Activated CD8-positive, alpha-beta memory T cell treated with anti-CD3 and anti-CD28 coated beads, Interleukin-2, amount 50 U/mL, for 4 hours (primary cell): ENCODE measurements at regions not wholly inside any gene's neighbourhood (a gene's known extent, or its start where the extent isn't known, plus 50 kb on each side); places are given as distances from the start of the nearest gene placed in this dataset.

Experiments
- DNase-seq: peaks from one replicate; pipeline ENCODE4 v3.0.0-alpha.2; 2020

DNA sequence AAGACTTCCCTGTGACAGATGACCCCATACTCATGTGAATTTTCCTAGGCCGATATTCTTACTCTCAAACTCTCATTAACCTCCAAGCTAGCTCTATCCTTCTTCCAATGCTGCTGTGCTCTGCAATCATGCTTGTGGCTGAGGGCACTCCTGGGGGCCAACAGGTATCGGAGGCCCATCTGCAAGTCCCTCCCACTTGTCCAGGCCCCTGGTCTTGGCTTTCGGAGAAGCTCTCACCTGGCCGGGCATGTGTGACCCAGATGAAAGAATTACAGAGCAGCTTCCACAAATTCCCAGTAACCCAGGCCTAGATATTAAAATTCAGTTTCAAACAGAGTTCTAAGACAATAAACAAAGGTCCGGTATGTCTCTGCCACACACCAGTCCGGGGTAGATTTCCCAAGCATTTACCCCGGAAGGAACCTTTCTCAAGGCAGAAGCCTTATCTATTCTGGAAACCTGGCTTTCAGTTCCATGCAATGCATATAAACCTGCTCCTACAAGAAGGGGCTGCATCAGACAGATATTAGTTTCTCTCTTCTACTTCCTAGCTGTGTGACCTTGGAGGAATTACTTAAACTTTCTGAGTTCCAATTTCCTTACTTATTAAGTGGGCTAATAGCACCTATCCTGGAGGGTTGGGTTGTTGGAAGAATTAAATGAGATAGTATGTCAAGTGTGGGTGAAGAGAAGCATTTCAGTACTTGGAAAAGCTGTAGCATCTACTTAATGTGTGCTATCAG, 270.8 kb downstream of the PTTG2 start:
- no peak for DNase-seq

DNA sequence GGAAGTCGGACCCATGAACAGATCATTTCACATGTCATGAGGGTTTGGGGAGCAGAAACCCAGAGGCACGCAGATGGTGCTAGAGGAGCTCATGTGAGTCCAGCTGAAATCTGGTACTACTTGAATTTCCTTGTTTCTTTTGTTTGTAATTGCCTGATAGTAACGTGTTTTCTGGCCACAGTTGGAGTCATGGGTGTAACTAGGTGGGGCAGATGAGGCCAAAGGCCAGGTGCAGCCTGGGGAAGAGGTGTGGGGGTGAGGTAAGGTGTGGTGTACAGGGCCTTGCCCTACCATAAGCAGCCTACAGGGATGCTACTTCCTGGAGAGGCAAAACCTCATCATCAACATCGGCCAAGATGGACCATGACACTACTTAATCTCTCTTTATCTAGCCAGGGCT, 271.4 kb downstream of the PTTG2 start:
- no peak for DNase-seq

DNA sequence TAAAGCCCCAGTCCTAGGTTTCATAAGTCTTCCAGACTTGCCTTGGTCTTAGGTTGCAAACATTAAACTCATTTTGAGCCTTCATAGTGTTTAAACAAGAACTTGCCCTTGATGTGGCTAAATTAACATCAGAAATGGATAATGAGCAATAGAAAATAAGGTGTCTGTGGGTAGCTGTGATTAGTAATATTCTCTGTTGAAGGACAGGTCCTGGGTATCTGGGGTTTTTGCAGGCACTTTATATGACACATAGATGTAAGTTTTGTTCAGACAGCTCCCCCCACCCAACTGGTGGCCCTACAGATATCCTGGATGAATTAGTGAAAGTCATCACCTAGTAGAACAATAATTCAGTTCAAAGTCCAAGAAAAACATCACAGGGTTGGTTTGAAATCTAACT, 272.5 kb downstream of the PTTG2 start:
- no peak for DNase-seq

DNA sequence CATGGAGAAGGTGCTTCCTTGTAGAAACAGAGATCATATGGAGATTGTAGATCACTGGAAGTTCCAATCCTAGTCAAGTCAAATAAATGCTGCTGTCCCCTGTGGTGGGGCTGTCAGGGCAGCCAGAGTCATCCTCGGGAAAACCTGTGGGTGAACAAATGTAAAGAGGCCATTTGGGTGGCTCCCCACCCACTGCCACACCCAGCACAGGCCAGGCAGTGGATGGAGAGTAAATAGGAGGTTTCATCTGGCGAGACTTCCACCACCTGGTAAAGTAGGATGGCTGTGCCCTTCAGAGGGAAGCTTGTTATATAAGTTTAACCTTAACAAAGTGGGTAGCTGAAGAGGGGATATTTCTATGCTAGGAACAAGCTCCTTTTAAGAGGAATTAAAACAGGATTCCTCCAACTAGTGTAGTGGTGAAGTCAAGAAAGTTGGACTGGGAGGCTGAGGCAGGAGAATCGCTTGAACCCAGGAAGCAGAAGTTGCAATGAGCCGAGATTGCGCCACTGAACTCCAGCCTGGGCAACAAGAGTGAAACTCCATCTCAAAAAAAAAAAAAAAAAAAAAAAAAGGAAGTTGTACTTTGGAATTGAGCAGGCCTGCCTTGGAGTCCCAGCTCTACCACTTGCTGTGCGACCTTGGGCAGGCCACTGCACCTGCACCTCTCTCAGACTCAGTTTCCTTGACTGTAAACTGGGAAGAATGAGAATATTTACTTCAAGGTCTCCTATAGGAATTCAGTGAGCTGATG, 273.7 kb downstream of the PTTG2 start:
- no peak for DNase-seq

DNA sequence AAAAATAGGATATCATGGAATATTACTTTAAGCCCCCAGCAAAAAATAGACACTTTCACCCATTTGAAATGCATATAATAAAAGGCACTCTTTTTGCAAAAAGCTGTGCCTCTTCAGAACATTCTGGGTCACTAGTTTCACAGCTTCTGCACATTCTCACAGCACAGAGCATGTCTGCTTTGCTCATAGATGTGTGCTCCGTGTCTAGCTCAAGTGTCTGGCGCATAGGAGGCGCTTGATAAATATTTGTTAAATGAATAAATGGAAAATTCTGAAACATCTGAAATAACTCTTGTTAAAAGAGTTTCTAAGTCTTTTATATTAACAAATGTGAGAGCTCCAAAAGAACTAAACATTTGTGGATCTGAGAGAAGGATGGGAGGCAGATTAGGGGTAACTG, 275.2 kb downstream of the PTTG2 start:
- DNase-seq, result no peak

DNA sequence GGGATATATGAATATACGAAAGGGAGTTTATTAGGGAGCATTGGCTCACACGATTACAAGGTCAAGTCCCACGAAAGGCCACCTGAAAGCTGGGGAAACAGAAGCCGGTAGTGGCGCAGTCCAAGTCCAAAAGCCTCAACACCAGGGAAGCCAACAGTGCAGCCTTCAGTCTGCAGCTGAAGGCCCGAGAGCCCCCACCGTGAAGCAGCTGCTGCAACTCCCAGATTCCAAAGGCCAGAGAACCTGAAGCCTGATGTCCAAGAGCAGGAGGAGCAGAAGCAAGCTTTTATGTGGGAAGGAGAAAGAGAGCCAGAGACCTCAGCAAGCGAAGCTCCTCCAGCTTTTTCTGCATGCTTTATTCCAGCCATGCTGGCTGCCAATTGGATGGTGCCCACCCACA, 275.8 kb downstream of the PTTG2 start:
- DNase-seq, result no peak

DNA sequence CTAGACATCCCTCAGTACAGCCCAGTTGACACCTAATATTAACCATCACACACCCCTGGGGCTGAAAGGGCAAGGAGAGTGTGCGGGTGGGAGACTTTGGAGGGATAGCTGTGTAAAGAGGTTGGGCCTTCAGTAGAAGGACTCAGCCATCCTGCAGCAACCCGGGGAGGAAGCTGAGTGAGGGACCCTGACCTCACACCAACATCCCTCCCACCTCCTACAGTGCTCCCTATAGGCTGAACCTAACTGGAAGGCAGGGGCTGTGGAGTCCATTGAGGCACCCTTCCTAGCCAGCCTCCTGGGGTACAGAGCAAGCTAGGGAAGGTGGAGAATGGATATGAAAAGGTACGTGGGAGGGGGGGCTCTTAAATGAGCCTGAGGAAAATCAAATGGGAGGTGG, 276.3 kb downstream of the PTTG2 start:
- DNase-seq, result no peak

DNA sequence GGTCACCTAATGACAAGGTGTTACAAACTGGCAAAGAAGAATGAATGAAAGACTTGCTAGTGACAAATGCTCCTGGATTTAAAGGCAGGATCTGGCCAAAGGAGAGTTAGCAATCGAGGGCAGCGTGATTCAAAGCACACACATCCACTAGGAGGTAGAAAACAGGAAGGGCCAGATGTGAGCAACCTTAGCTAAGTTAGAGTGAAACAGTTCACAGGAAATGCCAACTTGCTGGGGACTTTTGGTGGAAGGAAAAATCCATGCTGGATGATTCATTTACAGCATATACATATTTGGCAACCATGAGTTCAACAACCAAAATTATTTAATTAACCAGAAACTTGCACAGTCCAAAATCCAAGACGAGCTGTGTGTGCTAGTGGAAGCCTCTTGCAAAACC, 276.9 kb downstream of the PTTG2 start:
- no peak for DNase-seq

DNA sequence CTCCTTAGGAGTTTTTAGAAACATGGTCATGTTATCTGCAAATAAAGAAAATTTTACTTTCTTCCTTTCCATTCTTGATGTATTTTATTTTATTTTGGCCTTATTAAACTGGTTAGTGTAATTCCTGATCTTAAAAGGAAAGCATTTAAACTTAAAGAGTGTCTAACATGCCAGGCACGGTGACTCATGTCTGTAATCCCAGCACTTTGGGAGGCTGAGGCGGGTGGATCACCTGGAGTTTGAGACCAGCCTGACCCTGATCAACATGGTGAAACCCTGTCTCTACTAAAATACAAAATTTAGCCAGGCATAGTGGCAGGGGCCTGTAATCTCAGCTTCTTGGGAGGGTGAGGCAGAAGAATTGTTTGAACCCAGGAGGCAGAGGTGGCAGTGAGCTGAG, 281.3 kb downstream of the PTTG2 start:
- no peak for DNase-seq

DNA sequence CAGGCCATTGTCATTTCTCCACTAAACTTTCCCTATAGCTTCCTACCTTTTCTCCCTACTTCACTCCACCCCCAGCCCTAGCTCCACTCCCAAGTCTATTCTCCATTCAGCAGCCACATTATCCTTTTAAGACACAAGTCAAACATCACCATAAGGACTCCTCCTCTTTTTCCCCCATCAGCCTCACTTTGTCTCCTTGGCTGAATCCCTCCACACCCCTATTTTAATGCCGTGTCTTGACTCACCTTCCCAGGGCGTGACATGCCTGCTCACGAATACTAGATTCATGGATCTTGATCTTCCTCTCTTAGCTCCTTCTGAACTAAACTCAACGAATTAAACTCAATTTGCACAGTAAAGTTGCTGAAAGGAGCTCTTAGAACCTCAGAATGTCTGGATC, 281.9 kb downstream of the PTTG2 start:
- no peak for DNase-seq

DNA sequence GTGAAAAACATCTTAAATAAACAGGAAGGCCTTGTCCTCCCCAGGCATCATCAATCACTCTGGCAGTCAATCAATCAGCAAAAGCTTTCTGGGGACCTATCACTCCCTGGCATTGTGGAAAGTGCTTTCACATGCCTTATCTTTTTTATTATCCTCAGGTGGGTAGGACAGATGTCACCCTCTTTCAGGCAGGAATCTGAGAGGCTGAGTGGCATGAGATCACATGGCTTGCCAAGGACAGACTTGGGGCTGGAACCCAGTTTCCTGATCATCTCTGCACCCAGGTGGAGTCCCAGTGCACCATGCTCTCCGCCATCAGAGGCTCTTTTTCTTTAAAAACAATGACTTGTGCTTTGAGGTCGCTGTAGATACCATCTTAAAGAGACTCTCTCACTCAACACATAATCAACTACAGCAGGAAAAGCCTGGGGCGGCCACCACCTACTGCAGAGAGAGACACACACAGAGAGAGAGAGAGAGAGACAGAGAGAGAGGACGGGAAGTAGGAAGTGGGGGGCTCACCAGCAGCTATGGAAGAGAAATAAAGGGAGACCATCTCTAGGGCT, 282.7 kb downstream of the PTTG2 start:
- no peak for DNase-seq

DNA sequence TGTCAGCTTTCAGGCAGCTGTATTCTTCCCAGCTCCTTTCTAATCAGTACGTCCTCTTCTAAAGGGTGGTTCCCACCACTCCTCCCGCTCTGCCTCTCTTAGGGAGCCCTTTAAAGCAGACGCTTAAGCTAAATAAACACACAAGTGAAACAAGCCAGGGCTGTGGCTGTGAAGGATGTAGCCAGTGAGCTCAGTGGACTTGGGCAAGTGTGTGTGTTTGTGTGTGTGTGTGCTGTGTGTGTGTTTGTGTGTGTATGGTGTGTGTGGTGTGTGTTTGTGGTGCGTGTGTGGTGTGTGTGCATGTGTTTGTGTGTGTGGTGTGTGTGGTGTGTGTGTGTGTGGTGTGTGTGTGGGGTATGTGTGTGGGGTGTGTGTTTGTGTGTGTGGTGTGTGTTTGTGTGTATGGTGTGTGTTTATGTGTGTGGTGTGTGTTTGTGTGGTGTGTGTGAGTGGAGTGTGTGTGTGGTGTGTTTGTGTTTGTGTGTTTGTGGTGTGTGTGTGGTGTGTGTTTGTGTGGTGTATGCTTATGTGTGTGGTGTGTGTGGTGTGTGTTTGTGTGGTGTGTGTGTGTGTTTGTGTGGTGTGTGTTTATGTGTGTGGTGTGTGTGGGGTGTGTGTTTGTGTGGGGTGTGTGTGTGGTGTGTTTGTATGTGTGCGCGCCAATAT, 283.3 kb downstream of the PTTG2 start:
- no peak for DNase-seq

DNA sequence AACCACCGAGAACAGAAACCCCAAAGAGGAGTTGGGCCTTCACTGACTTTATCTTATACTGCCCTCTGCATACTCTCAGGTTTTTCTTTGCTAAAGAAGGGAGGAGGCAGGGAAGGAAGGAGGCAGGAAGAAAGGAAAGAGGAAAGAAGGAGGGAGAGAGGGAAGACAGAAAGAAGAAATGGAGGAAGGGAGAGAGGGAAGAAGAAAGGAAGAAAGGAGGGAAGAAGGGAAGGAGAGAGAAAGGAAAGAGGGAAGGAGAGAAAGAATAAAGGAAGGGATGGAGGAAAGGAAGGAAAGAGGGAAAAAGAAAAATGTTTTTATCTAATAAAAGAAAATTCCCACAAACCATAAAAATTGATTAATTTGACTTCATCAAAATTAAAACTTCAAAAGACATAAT, 294.6 kb downstream of the PTTG2 start:
- DNase-seq, result no peak

DNA sequence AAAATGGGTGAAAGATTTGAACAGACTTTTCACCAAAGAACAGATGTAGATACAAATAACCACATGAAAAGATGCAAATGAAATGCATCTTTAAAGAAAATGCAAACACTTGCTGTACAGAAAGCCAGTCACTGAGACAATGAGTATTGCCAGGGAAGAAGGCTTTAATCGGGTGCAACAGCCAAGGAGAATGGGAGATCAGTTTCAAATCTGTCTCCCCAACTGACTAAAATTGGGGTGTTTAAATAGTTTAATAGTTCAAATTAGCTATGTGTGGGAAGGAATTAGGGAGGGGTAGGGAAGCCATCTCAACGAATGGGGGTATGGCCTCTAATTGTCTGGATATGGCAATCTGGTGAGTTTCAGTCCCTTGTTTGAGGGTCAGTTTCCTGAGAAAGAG, 295.4 kb downstream of the PTTG2 start:
- no peak for DNase-seq

DNA sequence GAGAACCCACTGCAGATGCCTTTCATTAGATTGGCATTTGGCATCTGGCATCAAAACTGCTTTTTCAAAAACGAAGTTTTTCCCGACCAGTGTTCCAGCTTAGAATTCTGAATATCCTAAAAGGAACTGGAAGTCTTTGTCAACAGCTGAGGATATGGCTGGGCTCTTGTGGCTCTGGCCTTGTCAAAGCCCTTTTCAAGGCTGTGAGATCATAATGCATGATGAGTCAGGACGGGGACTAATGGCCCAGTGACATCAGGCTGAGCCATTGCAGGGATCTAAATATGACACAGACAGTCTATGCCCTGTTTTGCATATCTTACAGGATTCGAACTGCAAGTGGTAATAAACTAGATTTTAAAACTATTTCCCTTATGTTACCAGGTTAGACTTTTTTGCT, 306.4 kb downstream of the PTTG2 start:
- DNase-seq, result no peak

DNA sequence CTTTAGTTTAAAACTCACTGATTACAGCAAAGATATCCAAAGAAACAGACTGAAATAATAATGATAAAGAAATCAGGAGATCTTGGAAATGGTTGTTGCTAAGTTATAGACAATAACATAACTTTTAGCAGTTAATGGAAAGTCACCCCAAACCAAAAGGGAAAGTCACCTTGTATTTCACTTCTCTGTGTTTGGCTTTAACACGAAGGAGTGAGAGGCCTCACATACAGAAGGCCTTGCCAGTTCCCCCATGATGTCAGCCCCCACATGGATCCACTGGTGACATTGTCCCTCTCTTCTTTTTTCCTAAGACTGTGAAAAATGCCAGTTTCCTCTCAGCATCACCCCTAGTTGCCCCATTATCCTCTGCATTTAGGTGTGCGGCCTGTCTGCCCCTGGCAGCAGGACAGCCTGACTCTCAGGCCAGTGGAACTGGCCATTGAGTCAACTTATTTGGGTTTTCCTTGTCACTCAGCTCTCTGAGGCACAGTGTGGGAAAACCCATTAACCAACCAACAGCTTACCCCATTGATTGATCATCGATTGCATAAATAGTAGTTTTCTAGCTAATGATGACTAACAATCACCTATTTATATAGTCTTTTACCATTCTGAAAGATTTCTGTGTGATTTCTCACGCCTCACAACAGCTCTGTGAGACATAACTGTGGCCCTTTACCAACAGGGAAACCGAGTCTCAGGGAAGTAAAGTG, 308.1 kb downstream of the PTTG2 start:
- DNase-seq, result no peak

DNA sequence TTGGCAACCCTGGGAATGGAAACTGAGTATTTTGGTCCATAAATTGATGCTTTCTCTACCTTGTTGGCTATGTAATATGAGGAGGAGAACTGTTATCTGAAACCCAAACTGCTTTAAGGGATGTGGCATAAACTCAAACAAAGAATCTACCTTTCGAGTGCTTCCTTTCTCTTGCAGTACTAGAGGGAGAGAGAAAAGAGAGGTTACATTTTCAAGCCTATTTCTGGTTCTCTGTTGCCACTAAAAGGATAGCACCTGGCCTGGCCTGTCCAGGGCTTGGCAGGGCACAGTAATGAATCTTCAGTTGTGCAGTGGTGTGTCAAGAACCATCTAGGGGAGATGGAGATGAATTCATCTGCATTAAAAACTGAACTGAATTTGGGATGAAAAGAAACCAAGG, 308.6 kb downstream of the PTTG2 start:
- no peak for DNase-seq

DNA sequence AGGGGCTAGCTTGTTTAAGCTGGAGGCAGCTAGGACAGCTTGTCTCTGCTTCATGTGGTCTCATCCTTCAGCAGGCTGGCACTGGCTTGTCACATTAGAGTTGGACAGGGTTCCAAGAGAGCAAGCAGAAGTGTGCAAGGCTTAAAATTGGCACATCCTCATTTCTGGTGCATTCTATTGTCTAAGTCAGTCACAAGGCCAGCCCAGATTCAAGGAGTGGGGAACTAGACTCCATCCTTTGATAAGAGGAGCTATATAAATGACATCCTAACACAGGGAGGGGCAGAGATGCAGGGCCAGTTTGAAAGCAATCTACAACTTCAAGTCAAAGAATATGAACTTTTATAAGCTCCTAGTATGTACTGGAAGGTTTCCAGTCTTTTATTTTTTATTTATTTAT, 313.2 kb downstream of the PTTG2 start:
- DNase-seq, result no peak

DNA sequence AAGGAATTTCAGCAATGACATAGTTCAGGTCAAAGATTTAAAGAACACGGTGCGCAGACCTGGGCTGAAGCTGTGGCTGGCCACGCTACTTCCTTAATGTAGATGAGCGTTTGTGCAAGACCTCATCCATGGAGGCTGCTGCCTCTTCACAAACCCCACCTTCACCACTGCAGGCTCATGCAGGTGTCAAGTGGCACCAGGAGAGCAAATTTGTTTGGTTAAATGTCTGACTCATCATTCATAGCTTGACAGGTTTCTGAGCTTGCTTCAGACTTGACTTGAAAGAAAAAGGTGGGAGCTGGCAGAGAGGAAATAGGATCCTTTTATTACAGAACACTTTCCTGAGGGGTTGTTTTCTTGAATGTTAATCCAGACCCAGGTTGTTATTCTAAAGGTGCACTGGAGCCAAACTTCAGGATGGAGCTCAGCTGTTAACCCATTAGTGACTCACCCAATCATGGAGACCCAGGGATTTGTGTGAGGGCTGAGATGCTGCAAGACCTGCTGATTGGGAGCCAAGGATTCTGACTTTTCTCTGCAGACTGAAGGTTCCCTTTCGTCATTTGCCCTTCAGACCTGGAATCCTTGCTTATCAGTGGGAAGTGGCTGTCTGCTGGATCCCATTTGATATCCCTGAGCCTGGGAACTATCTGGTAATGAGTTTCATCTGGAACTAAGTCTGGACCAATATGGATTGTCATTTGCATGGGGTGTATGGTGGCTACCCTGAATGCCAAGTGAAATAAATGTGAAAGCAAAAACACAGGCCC, 315.3 kb downstream of the PTTG2 start:
- DNase-seq, result no peak

DNA sequence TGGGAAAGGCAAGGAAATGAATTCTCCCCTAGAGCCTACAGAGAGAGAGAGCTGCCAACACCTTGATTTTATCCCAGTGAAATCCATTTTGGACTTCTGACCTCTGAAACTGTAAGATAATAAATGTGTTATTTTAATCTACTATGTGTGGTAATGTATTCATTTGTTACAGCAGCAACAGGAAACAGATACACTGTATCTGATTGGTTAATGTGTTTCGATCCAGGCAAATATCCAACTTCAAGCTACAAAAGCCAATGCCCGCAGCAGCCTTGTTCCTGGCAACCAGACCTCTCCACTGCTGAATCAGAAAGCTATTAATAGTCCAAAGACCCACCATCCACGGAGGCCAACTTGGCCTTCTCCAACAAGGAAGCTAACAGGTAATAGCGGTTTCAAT, 318.1 kb downstream of the PTTG2 start:
- no peak for DNase-seq

DNA sequence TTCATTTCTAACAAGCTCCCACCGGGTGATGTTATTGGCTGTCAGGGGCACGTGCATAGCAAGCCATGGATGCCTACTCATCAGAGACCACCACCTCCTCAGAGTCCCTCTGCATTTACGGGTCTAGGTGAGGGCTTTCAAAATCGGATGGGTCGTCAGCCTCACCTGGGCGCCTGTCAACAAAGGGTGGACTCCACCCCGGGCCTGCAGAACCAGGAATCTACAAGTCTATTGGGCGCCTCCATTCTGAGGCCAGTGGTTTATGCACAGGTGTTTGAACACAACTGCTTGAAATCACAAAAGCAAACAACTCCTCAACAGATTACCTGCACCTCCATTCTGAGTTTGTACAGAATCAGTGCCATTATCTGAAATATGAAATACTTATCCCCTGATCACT, 318.9 kb downstream of the PTTG2 start:
- no peak for DNase-seq

DNA sequence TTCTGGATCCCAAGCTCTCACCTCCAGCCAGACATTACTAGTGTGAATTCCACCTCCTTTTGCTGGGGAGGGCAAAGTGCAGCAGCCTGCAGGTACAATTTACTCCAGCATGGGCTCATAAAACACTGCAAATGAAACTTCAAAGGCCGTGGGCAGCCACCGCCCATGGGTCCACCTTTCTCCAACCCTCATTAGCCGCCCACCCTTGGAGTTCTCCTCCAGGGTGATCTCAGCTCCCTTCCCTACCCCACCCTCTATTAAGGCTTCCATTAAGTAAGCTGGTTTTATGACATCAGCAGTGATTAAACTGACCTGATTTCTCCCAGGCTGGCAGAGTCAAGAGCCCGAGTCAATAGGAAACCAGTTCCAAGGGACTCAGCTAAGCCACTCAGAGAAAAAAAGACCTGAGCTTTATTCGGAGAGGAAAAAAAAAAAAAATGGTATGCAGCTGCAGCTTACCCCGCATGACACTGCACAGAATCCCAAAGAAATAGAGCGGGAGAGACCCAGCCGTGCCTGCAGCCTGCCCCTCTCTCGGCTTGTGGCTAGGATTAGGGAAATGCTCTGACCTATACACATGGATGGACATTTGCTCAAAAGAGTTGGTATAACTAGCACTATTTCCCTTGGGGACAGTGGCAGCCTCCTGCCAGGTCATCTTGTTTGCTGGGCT, 319.6 kb downstream of the PTTG2 start:
- DNase-seq, result no peak
